Kidney (tissue), 13 donors: ENCODE measurements at regions not wholly inside any gene's neighbourhood (a gene's known extent, or its start where the extent isn't known, plus 50 kb on each side); places are given as distances from the start of the nearest gene placed in this dataset.

ENCODE experiments used
- DNase-seq, 5 donors: peaks; one replicate each; pipeline ENCODE4 v3.0.0-alpha.2; 2013 to 2020
- FAIRE-seq: peaks from 2 replicates; lab custom pipeline; 2012; peaks lifted over from hg19 to GRCh38; lab: Jason Lieb, UNC
- H3K27ac ChIP-seq, 2 donors: one replicate each; pipeline ENCODE4 v1.7.0; 2013; ENCODE audit warnings: low read depth in 2 of 2, low read length in 2 of 2, inconsistent platforms in 1 of 2
- H3K27me3 ChIP-seq: one replicate; pipeline ENCODE4 v1.7.1; 2013; ENCODE audit warnings: low read length, inconsistent platforms; ENCODE audit not compliant: control insufficient read depth, insufficient read depth
- H3K36me3 ChIP-seq, 3 donors: one replicate each; pipeline versions ENCODE4 v1.7.0 to v1.7.1; 2013; ENCODE audit warnings: low read length in 3 of 3, control low read depth in 1 of 3, inconsistent platforms in 1 of 3; ENCODE audit not compliant: insufficient read depth in 3 of 3, control insufficient read depth in 2 of 3
- H3K4me1 ChIP-seq, 3 donors: one replicate each; pipeline versions ENCODE4 v1.7.0 to v1.7.1; 2013; ENCODE audit warnings: low read length in 3 of 3, inconsistent platforms in 1 of 3, low read depth in 1 of 3; ENCODE audit not compliant: control insufficient read depth in 2 of 3, insufficient read depth in 2 of 3
- H3K4me3 ChIP-seq, 3 donors: one replicate each; pipeline versions ENCODE4 v1.7.0 to v1.8.1; 2013; ENCODE audit warnings: low read length in 3 of 3, control low read depth in 1 of 3, inconsistent platforms in 1 of 3
- H3K9ac ChIP-seq, 3 donors: one replicate each; pipeline versions ENCODE4 v1.7.0 to v1.7.1; 2013; ENCODE audit warnings: low read length in 3 of 3, control low read depth in 1 of 3, inconsistent platforms in 1 of 3
- H3K9me3 ChIP-seq, 3 donors: one replicate each; pipeline versions ENCODE4 v1.7.0 to v1.7.1; 2013; ENCODE audit warnings: low read length in 3 of 3, control low read depth in 1 of 3, inconsistent platforms in 1 of 3; ENCODE audit not compliant: control insufficient read depth in 2 of 3, insufficient read depth in 1 of 3
- intact Hi-C: fragments of 100-400 bp; cut with DNase I; formaldehyde crosslinking; loops from one replicate; pipeline ENCODE4 v1.11.1; 2022
- TF ChIP-seq, protein P1 (sequence below): IDR thresholded peaks from 3 replicates; pipeline ENCODE4 v1.5.1; 2012; ENCODE audit warnings: mild to moderate bottlenecking, moderate library complexity, borderline replicate concordance; ENCODE audit not compliant: insufficient read depth; ENCODE audit errors: extremely low read depth
- donor health status: control.
- donor health status: control.
- donor health status: control.
- donor health status: control.
- donor health status: control.
- donor health status: DM: yes; HTN: yes; CAD: no.
- donor health status: Normal renal cell carcinoma (clear cell type).

DNA sequence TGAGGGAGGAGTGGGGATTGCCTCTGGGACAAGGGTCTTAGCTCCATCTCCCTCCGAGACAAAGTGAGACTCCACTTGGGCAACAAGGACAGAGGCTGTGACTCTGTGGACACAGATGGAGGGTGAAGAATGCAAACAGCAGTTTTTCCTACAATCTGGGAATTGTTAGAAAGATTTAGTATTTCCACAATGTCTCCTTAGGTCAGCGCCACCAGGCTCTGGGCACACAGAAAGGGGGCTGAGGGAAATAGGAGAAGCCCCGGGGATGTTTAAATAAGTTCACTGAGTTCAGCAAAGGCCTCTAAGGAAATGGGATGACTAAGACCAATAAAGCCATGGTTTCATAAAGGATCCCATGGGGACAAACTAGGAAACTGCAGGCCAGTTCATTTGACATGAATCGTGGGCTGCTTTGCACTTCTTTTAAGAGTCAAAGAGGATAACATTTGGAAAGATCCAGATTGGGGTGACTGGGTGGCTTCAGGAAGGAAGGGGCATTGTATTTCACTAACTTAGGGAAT lies 219.8 kb upstream of the GLI3 start:
- no peaks in the 10 kb centered on the region for H3K27me3 ChIP-seq
- TF ChIP-seq, protein P1, sequence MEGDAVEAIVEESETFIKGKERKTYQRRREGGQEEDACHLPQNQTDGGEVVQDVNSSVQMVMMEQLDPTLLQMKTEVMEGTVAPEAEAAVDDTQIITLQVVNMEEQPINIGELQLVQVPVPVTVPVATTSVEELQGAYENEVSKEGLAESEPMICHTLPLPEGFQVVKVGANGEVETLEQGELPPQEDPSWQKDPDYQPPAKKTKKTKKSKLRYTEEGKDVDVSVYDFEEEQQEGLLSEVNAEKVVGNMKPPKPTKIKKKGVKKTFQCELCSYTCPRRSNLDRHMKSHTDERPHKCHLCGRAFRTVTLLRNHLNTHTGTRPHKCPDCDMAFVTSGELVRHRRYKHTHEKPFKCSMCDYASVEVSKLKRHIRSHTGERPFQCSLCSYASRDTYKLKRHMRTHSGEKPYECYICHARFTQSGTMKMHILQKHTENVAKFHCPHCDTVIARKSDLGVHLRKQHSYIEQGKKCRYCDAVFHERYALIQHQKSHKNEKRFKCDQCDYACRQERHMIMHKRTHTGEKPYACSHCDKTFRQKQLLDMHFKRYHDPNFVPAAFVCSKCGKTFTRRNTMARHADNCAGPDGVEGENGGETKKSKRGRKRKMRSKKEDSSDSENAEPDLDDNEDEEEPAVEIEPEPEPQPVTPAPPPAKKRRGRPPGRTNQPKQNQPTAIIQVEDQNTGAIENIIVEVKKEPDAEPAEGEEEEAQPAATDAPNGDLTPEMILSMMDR, result no peak
- H3K9me3 ChIP-seq, result no peaks in the 10 kb centered on the region
- H3K4me1 ChIP-seq, result no peaks in the 10 kb centered on the region
- FAIRE-seq (no peak), DNase-seq (peak in 2 of 5 donors; percentile 6 to 66)
- intact Hi-C loops, result no loop called here
- no peak overlapping the region for H3K4me3 ChIP-seq
- no peaks in the 10 kb centered on the region for H3K36me3 ChIP-seq
- no peak overlapping the region for H3K9ac ChIP-seq
- no peak overlapping the region for H3K27ac ChIP-seq

- H3K4me1 ChIP-seq, result no peaks in the 10 kb centered on the region
- TF ChIP-seq, protein P1, result no peak
- no peak for FAIRE-seq
- H3K36me3 ChIP-seq, result no peaks in the 10 kb centered on the region
- H3K9me3 ChIP-seq, result no peaks in the 10 kb centered on the region
- H3K27me3 ChIP-seq, result no peaks in the 10 kb centered on the region
- H3K4me3 ChIP-seq, result no peak overlapping the region
- no peak overlapping the region for H3K27ac ChIP-seq
- intact Hi-C loops, result no loop called here
- DNase-seq, result peak in 2 of 5 donors; percentile 28 to 29
- no peak overlapping the region for H3K9ac ChIP-seq
These were observed 219.3 kb upstream of the GLI3 start for GRCh38 chr7:42456267-42456666.

GRCh38 chr7:42453931-42454361 lies 216.9 kb upstream of the GLI3 start:
- peak in 2 of 5 donors; percentile 22 to 40 for DNase-seq
- H3K4me3 ChIP-seq, result no peak overlapping the region
- H3K27me3 ChIP-seq, result no peaks in the 10 kb centered on the region
- H3K36me3 ChIP-seq, result no peaks in the 10 kb centered on the region
- H3K4me1 ChIP-seq, result no peaks in the 10 kb centered on the region
- H3K9me3 ChIP-seq, result no peaks in the 10 kb centered on the region
- intact Hi-C loops, result no loop called here
- no peak overlapping the region for H3K9ac ChIP-seq
- no peak overlapping the region for H3K27ac ChIP-seq
- TF ChIP-seq, protein P1, result no peak
- FAIRE-seq, result no peak

- no peaks in the 10 kb centered on the region for H3K4me1 ChIP-seq
- DNase-seq (no peak), FAIRE-seq (no peak)
- no peak overlapping the region for H3K27ac ChIP-seq
- H3K27me3 ChIP-seq, result no peaks in the 10 kb centered on the region
- TF ChIP-seq, protein P1, result no peak
- H3K9ac ChIP-seq, result no peak overlapping the region
- peaks cover 0 to 2% (median 0%) of the 10 kb centered on the region in 3 donors for H3K9me3 ChIP-seq
- intact Hi-C loops, result no loop called here
- H3K36me3 ChIP-seq, result no peaks in the 10 kb centered on the region
- no peak overlapping the region for H3K4me3 ChIP-seq
These were observed 215.3 kb upstream of the GLI3 start for GRCh38 chr7:42452356-42452755.
